ENCODE measurements at regions not wholly inside any gene's neighbourhood (a gene's known extent, or its start where the extent isn't known, plus 50 kb on each side); places are given as distances from the start of the nearest gene placed in this dataset.

DNA sequence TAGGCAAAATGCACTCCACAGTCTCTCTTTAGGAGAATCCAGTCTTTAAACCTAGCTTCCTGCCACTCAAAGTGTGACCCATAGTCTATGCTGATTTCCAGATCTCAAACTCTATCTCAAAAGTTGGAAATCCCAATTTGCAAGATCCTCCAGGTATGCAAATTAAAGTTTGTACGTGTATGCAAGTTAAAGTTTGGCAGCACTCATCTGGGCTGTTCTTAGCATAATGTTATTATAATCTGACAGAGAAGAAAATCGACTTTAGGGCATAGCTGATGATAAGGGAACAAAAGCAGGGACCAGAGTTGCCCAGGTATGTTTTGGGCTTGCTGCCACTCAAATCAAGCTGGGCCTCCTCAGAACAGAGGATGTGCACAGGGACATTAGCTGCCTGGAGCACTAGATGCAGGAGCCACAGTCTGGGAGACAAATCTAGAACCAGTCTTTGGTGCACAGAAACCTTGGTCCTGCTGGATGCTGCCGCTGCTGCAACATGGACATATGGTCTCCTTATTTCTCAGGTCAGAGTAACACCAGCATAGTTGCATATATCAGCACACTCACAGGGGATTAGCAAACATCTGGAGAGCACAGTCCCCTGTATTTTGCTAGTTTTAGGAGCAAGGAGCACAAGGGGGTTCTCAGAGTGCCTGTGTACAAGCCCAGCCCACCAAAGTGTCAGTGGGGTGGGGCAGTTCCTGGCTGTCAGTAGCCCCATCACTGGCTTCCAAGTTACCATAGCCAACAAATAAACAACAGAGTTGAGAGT is 242.6 kb downstream of the TTC32 start:
- H3K4me1 ChIP-seq: no peaks in the 10 kb centered on the region
- no peaks in the 10 kb centered on the region for H3K36me3 ChIP-seq
- H3K9me3 ChIP-seq: no peaks in the 10 kb centered on the region
- H3K27me3 ChIP-seq: no peaks in the 10 kb centered on the region
- H3K27ac ChIP-seq: no peak overlapping the region
- intact Hi-C loops (cut with DNase I): no loop called here
- no peak overlapping the region for H3K4me3 ChIP-seq
- TF ChIP-seq CTCF (IDR thresholded peaks at IDR 0.05): no peak
- DNase-seq (ENCODE audit: low spot score in 2 of 2): no peak

DNA sequence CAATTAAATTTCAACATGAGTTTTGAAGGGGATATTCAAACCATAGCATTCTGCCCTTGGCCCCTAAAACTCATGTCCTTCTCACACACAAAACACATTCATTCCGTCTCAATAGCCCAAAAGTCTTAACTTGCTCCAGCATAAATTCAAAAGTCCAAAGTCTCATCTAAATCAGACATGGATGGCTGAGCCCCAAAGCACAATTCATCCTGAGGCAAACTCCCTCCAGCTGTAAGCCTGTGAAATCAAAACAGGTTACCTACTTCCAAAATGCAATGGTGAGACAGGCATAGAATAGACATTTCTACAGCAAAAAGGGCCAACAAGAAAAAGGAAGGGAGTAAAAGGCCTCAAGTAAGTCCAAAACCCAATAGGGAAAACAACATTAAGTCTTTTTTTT is 245.8 kb downstream of the TTC32 start:
- Histone ChIP-seq H3K9me3 (no peaks in the 10 kb centered on the region), H3K27me3 (no peaks in the 10 kb centered on the region), H3K4me3 (no peak overlapping the region), H3K4me1 (no peaks in the 10 kb centered on the region), H3K27ac (no peak overlapping the region), H3K36me3 (no peaks in the 10 kb centered on the region)
- TF ChIP-seq CTCF (IDR thresholded peaks at IDR 0.05): no peak
- no peak for DNase-seq (ENCODE audit: low spot score in 2 of 2)
- intact Hi-C loops (cut with DNase I): no loop called here

GRCh38 chr2:19654310-19655090 is 247.3 kb downstream of the TTC32 start:
- H3K9me3 ChIP-seq: no peaks in the 10 kb centered on the region
- TF ChIP-seq CTCF (IDR thresholded peaks at IDR 0.05): no peak
- no peaks in the 10 kb centered on the region for H3K36me3 ChIP-seq
- H3K4me1 ChIP-seq: no peaks in the 10 kb centered on the region
- H3K27me3 ChIP-seq: no peaks in the 10 kb centered on the region
- DNase-seq (ENCODE audit: low spot score in 2 of 2): no peak
- intact Hi-C loops (cut with DNase I): no loop called here
- H3K27ac ChIP-seq: no peak overlapping the region
- H3K4me3 ChIP-seq: no peak overlapping the region

DNA sequence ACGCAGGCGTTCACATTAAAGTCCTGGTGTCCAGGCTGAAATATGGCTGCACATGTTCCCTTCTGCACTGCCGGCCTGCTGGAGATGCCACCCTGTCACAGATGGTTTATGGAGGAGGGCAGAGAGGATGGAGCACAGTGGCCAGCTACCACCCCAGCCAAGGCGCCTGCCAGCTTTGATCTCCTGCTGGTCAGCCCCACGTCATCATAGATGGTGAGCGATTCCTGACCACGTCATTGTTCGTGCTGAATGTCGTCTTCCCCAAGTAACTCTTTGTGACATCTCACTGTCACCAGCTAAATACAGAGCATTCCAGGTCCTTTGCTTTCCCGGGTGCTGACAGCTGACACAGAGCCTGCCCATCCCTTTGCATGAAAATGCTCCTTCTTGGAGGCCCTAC is 248.3 kb downstream of the TTC32 start:
- H3K4me1 ChIP-seq: no peaks in the 10 kb centered on the region
- H3K9me3 ChIP-seq: no peaks in the 10 kb centered on the region
- no peak for DNase-seq (ENCODE audit: low spot score in 2 of 2)
- TF ChIP-seq CTCF (IDR thresholded peaks at IDR 0.05): no peak
- H3K36me3 ChIP-seq: no peaks in the 10 kb centered on the region
- no peak overlapping the region for H3K4me3 ChIP-seq
- H3K27me3 ChIP-seq: no peaks in the 10 kb centered on the region
- H3K27ac ChIP-seq: no peak overlapping the region
- intact Hi-C loops (cut with DNase I): no loop called here

- DNase-seq (ENCODE audit: low spot score in 2 of 2): no peak
- H3K27me3 ChIP-seq: no peaks in the 10 kb centered on the region
- no peak overlapping the region for H3K27ac ChIP-seq
- no peaks in the 10 kb centered on the region for H3K4me1 ChIP-seq
- no peak for TF ChIP-seq CTCF (IDR thresholded peaks at IDR 0.05)
- H3K9me3 ChIP-seq: no peaks in the 10 kb centered on the region
- intact Hi-C loops (cut with DNase I): no loop called here
- no peaks in the 10 kb centered on the region for H3K36me3 ChIP-seq
- no peak overlapping the region for H3K4me3 ChIP-seq
Observed at GRCh38 chr2:19652811-19653210, 249.0 kb downstream of the TTC32 start.

Data from ascending aorta (tissue), 2 donors.